ENCODE measurements at regions not wholly inside any gene's neighbourhood (a gene's known extent, or its start where the extent isn't known, plus 50 kb on each side); places are given as distances from the start of the nearest gene placed in this dataset.

- TF ChIP-seq RFX5 (IDR thresholded peaks at IDR 0.05; ENCODE audit: borderline replicate concordance, low read depth, low read length): no peak
- TF ChIP-seq USF2 (IDR thresholded peaks at IDR 0.05; ENCODE audit: low read length): no peak
- no peak for TF ChIP-seq EP300 (IDR thresholded peaks at IDR 0.05; ENCODE audit: borderline replicate concordance in 1 of 2, low read depth in 2 of 2, low read length in 2 of 2)
- no peak for TF ChIP-seq GTF2F1 (IDR thresholded peaks at IDR 0.05; ENCODE audit: borderline replicate concordance, low read depth, low read length)
- TF ChIP-seq BACH1 (IDR thresholded peaks at IDR 0.05; ENCODE audit: low read length): no peak
- no peak for TF ChIP-seq PHF8 (conservative IDR thresholded peaks at IDR 0.05; ENCODE audit: low read depth, low read length)
Observed at GRCh38 chrX:37942170-37942569, 64.2 kb upstream of the SYTL5 start.
